GM10266 (cell line): ENCODE measurements at regions not wholly inside any gene's neighbourhood (a gene's known extent, or its start where the extent isn't known, plus 50 kb on each side); places are given as distances from the start of the nearest gene placed in this dataset.

ENCODE experiments used
- DNase-seq: peaks from one replicate; pipeline ENCODE4 v3.0.0; 2012; ENCODE audit errors: extremely low spot score
- TF ChIP-seq, protein P1 (sequence below): IDR thresholded peaks from 2 replicates; pipeline ENCODE4 v1.5.1; 2012; ENCODE audit warnings: mild to moderate bottlenecking, low read depth; ENCODE audit not compliant: control insufficient read depth, insufficient read depth; ENCODE audit errors: missing control alignments

DNA sequence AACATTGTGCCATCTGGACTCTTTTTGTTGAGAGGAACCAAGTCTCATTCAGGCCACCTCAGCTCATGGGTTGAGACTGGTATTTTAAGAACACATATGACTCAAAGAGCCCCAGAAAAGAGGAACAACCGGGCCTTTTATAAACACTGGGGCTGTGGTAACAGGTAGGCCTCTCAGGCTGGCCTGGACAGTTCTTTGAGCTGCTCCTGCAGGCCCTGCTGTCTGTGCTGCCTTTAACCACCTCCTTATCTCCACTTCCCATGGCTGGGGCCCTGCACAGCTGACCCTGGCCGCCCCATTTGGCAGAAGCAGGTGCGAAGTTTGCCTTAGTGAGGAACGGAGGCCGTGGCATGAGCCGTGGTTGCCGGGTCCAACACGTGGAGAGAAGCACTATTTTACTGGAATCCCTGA is 163.3 kb downstream of the RHOU start:
- DNase-seq, result peak; percentile 17
- TF ChIP-seq, protein P1, sequence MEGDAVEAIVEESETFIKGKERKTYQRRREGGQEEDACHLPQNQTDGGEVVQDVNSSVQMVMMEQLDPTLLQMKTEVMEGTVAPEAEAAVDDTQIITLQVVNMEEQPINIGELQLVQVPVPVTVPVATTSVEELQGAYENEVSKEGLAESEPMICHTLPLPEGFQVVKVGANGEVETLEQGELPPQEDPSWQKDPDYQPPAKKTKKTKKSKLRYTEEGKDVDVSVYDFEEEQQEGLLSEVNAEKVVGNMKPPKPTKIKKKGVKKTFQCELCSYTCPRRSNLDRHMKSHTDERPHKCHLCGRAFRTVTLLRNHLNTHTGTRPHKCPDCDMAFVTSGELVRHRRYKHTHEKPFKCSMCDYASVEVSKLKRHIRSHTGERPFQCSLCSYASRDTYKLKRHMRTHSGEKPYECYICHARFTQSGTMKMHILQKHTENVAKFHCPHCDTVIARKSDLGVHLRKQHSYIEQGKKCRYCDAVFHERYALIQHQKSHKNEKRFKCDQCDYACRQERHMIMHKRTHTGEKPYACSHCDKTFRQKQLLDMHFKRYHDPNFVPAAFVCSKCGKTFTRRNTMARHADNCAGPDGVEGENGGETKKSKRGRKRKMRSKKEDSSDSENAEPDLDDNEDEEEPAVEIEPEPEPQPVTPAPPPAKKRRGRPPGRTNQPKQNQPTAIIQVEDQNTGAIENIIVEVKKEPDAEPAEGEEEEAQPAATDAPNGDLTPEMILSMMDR, result no peak

DNA sequence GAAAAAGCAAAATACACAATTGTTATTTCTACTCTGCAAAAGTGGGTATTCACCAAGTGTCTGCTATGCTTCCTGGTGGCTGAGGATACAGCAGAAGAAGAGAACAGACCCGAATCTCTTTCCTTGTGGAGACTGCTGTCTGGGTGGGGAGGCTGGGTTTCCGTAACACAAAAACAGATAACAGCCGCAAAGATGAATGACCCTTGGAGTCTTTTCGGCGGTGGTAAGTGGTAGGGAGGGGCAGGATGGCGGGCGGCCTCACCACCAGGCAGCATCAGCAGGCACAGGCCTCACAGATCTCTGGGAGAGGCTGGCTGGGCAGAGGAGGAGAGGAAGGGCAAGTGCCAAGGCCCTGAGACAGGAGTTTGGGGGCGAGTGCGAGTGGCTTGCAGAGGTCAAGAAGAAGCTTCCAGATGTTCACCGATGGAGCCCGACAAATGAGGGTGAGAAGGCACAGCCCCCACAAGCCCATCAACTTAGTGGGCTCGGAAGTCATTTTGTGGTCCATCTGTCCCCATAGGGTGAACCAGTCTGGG is 164.2 kb downstream of the RHOU start:
- DNase-seq, result no peak
- TF ChIP-seq, protein P1, result no peak

DNA sequence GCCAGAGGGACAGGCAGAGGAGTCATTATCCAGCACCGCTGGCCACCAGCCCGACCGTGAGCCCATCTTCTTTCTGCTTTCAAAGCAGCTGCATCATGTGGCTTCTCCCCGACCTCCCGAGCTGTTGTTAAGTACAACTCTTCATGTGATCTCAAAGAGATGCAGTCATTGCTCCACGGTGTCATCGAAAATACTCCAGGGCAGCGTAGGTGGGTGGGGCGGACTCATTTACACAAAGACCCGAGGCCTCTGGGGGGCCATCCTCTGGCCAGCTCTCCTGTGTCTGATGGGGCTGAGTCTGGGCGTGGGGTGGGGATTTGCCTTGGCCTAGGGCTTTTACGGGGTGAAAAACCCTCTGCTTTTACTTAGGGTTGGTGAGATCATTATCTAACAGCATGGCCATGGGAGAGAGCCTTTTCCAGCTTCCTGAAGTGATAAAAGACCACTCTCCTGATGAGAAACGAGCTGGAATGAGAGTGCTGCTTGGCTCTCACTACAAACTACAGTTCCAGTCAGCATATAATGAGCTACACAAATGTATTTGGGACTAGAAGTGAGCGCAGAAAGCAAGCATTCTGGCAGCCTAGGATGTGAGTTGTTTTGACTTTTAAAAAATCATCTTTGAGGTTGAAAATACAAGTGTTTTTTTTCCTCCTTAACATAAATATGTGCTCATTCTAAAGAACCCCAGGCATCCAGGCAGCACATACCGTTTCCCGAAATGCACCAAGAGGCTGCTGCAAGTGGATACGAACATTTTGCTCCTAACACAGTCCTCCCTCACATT is 165.0 kb downstream of the RHOU start:
- no peak for DNase-seq
- TF ChIP-seq, protein P1, result no peak

DNA sequence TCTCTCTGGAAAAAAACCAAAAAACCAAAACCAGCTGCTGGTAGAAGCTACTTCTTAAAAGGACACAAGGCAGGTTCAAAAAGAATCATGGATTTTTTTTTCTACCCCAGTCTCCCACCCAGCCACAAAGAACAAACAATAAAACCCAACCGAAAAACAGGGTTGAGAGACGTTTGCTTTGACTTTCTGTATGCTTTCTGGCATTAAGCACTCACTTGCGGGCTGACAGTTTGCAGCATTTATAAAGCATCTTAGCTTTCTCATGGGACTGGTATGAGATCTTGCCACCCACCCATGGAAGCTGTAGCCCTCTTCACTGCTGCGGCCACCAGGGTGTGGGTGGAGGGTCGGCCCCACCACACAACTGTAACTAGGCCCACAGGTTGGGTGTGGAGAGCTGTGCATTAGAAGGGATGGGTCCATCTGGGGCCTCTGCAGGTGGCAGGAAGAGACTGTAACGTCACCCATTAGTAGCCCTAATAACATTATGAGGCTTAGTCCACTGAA is 165.7 kb downstream of the RHOU start:
- TF ChIP-seq, protein P1, result no peak
- no peak for DNase-seq

DNA sequence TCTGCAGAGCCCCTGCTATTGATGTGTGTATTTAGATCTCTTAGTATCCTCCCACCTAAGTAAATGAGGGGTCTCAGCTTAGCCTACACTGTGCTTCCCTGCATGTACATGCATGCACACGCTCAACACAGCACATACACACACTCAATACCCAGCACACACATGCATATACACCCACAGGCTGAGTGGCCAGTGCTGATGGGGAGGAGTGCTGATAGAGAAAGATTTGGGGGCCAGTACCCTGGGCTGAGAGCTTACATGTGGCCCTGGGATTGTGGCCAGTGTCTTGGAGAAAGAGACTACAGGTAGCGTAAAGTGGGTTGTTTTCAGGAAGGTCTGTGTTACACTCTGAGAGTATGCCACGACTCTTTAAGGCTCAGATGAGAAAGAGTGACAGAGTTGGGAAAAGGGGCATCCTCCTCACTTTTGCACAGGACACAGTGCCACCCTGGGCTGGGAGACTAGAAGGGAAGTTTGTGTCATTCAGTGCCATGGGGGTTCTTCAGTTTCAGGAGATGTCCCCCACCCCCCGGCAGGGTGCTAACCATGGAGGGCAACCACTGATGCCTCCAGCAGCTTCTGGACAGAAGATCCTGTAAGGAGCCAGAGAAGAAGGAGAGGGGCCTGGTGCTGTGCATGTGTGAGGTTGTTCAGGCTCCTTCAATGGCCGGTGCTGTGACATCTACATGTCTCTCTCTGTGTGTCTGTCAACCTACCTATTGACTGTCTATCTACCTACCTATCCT is 166.8 kb downstream of the RHOU start:
- DNase-seq, result no peak
- TF ChIP-seq, protein P1, result no peak

DNA sequence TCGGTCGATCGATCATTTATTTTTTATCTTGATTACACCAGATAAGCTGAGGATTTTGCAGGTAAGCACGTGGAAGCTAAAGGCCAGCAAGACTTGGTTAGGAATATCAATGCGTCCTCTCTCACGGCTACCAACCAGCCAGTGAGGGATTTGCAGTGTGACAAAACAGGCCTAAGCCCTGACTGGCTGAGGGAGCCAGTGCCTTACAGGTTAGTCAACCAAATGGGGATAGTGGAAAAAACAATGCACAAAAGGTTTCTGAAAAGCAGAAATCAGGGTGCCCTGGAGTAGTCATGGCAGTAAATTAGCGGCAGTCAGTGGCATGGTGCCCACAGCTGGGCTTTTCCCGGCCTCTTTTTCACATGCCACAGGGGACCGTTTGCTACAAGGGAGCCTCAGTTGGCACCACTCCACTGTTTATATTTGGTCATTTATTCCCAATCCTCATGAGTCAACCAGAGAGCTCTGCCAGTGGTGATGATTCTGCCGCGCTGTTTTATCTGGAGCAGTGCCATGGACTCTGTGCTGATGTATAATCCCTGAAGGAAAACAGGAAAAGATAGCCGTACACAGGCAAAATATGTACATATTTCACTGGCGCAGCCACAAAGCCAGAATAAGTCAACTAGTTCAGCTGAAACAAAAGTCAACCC is 167.6 kb downstream of the RHOU start:
- no peak for DNase-seq
- TF ChIP-seq, protein P1, result no peak
